ENCODE measurements at regions not wholly inside any gene's neighbourhood (a gene's known extent, or its start where the extent isn't known, plus 50 kb on each side); places are given as distances from the start of the nearest gene placed in this dataset.
"Not testable (repeated sequence)": the region's sequence is repeated elsewhere in the genome, so short reads cannot be mapped to it uniquely, and the experiment has no call there.

GRCh38 chr6:76856065-76856464 lies 607.2 kb downstream of the HTR1B start:
- H3K4me3 ChIP-seq (ENCODE audit: low read depth, low read length) = no peak overlapping the region

- H3K4me3 ChIP-seq (ENCODE audit: low read depth, low read length) = no peak overlapping the region
These were observed 610.5 kb downstream of the HTR1B start for GRCh38 chr6:76852776-76853175.

GRCh38 chr6:76849274-76849970 lies 613.9 kb downstream of the HTR1B start:
- not testable (repeated sequence) for H3K4me3 ChIP-seq (ENCODE audit: low read depth, low read length)

GRCh38 chr6:76843054-76843822 lies 620.1 kb downstream of the HTR1B start:
- H3K4me3 ChIP-seq (ENCODE audit: low read depth, low read length) = no peak overlapping the region

- no peak overlapping the region for H3K4me3 ChIP-seq (ENCODE audit: low read depth, low read length)
These were observed 622.4 kb downstream of the HTR1B start for GRCh38 chr6:76840865-76841264.

- no peak overlapping the region for H3K4me3 ChIP-seq (ENCODE audit: low read depth, low read length)
These were observed 623.1 kb downstream of the HTR1B start for GRCh38 chr6:76840041-76840745.

GRCh38 chr6:76839505-76839904 lies 623.8 kb downstream of the HTR1B start:
- H3K4me3 ChIP-seq (ENCODE audit: low read depth, low read length) = no peak overlapping the region

GRCh38 chr6:76837564-76837963 lies 625.7 kb downstream of the HTR1B start:
- H3K4me3 ChIP-seq (ENCODE audit: low read depth, low read length) = no peak overlapping the region

- no peak overlapping the region for H3K4me3 ChIP-seq (ENCODE audit: low read depth, low read length)
These were observed 627.6 kb downstream of the HTR1B start for GRCh38 chr6:76835695-76836094.

- H3K4me3 ChIP-seq (ENCODE audit: low read depth, low read length) = no peak overlapping the region
These were observed 628.0 kb downstream of the HTR1B start for GRCh38 chr6:76835293-76835692.

GRCh38 chr6:76834399-76834798 lies 628.9 kb downstream of the HTR1B start:
- H3K4me3 ChIP-seq (ENCODE audit: low read depth, low read length) = no peak overlapping the region

GRCh38 chr6:76831299-76831698 lies 632.0 kb downstream of the HTR1B start:
- no peak overlapping the region for H3K4me3 ChIP-seq (ENCODE audit: low read depth, low read length)

- not testable (repeated sequence) for H3K4me3 ChIP-seq (ENCODE audit: low read depth, low read length)
These were observed 639.7 kb downstream of the HTR1B start for GRCh38 chr6:76823578-76823977.

GRCh38 chr6:76818451-76818850 lies 644.8 kb downstream of the HTR1B start:
- no peak overlapping the region for H3K4me3 ChIP-seq (ENCODE audit: low read depth, low read length)

GRCh38 chr6:76817429-76817828 lies 645.9 kb downstream of the HTR1B start:
- H3K4me3 ChIP-seq (ENCODE audit: low read depth, low read length) = no peak overlapping the region

GRCh38 chr6:76814496-76815458 lies 648.5 kb downstream of the HTR1B start:
- H3K4me3 ChIP-seq (ENCODE audit: low read depth, low read length) = no peak overlapping the region

GRCh38 chr6:76810286-76810685 lies 653.0 kb downstream of the HTR1B start:
- H3K4me3 ChIP-seq (ENCODE audit: low read depth, low read length) = no peak overlapping the region

GRCh38 chr6:76803038-76803580 lies 660.2 kb downstream of the HTR1B start:
- H3K4me3 ChIP-seq (ENCODE audit: low read depth, low read length) = no peak overlapping the region

- H3K4me3 ChIP-seq (ENCODE audit: low read depth, low read length) = no peak overlapping the region
These were observed 670.9 kb downstream of the HTR1B start for GRCh38 chr6:76792394-76792793.

GRCh38 chr6:76790881-76791280 lies 672.4 kb downstream of the HTR1B start:
- no peak overlapping the region for H3K4me3 ChIP-seq (ENCODE audit: low read depth, low read length)

Data from iPS-11a (cell line).